HUES6 (cell line): ENCODE measurements at regions not wholly inside any gene's neighbourhood (a gene's known extent, or its start where the extent isn't known, plus 50 kb on each side); places are given as distances from the start of the nearest gene placed in this dataset.

Experiments
- H3K27ac ChIP-seq: 2 replicates; pipeline ENCODE4 v1.7.0; 2013; ENCODE audit warnings: low read depth, mild to moderate bottlenecking, low read length, inconsistent platforms
- H3K27me3 ChIP-seq: 2 replicates; pipeline ENCODE4 v1.6.1; 2013; ENCODE audit warnings: low read length; ENCODE audit not compliant: control insufficient read depth, insufficient read depth
- H3K36me3 ChIP-seq: 2 replicates; pipeline ENCODE4 v1.6.1; 2013; ENCODE audit warnings: low read length; ENCODE audit not compliant: control insufficient read depth, insufficient read depth
- H3K4me1 ChIP-seq: 2 replicates; pipeline ENCODE4 v1.6.1; 2013; ENCODE audit warnings: low read length; ENCODE audit not compliant: control insufficient read depth, insufficient read depth
- H3K4me3 ChIP-seq: 2 replicates; pipeline ENCODE4 v1.5.1; 2013; ENCODE audit warnings: low read depth, low read length
- H3K9ac ChIP-seq: one replicate; pipeline ENCODE4 v1.6.1; 2013; ENCODE audit warnings: mild to moderate bottlenecking, low read length
- H3K9me3 ChIP-seq: 2 replicates; pipeline ENCODE4 v1.6.1; 2013; ENCODE audit warnings: low read depth, low read length; ENCODE audit not compliant: control insufficient read depth, insufficient read depth

GRCh38 chr9:82923912-82924605 lies 138.9 kb downstream of the RASEF start:
- H3K4me3 ChIP-seq = no peak overlapping the region
- H3K36me3 ChIP-seq = no peaks in the 10 kb centered on the region; the same call in 1 of the 2 replicates
- no peak overlapping the region for H3K27ac ChIP-seq
- H3K4me1 ChIP-seq = peaks cover 25% of the 10 kb centered on the region
- H3K27me3 ChIP-seq = no peaks in the 10 kb centered on the region
- no peak overlapping the region for H3K9ac ChIP-seq
- H3K9me3 ChIP-seq = peaks cover 4% of the 10 kb centered on the region; the same call in 1 of the 2 replicates
